ENCODE measurements at regions not wholly inside any gene's neighbourhood (a gene's known extent, or its start where the extent isn't known, plus 50 kb on each side); places are given as distances from the start of the nearest gene placed in this dataset.

DNA sequence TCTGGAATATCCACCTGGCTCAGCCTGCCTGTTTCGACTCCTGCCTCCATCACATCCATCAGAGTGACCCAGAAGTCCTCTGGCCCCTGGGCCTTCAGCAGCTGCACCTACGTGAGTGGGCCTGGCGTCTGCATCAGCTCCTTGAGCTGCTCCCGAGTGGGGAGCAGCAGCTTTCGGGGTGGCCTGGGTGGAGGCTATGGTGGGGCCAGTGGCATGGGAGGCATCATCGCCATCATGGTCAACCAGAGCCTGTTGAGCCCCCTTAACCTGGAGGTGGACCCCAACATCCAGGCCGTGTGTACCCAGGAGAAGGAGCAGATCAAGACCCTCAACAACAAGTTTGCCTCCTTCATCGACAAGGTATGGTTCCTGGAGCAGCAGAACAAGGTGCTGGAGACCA, 83.0 kb downstream of the SEC61B start:
- Histone ChIP-seq H3K27me3 (no peaks in the 10 kb centered on the region), H3K4me1 (no peaks in the 10 kb centered on the region), H3K27ac (no peak overlapping the region), H3K9me3 (no peaks in the 10 kb centered on the region), H3K4me3 (no peak overlapping the region), H3K36me3 (no peaks in the 10 kb centered on the region)
- no peak for TF ChIP-seq POLR2AphosphoS5 (IDR thresholded peaks at IDR 0.05)
- TF ChIP-seq EP300 (IDR thresholded peaks at IDR 0.05) = no peak
- no peak for TF ChIP-seq POLR2A (IDR thresholded peaks at IDR 0.05)
- TF ChIP-seq, protein P1, sequence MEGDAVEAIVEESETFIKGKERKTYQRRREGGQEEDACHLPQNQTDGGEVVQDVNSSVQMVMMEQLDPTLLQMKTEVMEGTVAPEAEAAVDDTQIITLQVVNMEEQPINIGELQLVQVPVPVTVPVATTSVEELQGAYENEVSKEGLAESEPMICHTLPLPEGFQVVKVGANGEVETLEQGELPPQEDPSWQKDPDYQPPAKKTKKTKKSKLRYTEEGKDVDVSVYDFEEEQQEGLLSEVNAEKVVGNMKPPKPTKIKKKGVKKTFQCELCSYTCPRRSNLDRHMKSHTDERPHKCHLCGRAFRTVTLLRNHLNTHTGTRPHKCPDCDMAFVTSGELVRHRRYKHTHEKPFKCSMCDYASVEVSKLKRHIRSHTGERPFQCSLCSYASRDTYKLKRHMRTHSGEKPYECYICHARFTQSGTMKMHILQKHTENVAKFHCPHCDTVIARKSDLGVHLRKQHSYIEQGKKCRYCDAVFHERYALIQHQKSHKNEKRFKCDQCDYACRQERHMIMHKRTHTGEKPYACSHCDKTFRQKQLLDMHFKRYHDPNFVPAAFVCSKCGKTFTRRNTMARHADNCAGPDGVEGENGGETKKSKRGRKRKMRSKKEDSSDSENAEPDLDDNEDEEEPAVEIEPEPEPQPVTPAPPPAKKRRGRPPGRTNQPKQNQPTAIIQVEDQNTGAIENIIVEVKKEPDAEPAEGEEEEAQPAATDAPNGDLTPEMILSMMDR (IDR thresholded peaks at IDR 0.05) = no peak
- intact Hi-C loops (cut with DNase I; ENCODE audit: low total_unique reads) = no loop called here
- WGBS, 5 donors = 79 to 88% (median 87%) methylated on average over 3 to 8 of the region's 8 CpGs
- no peak for DNase-seq

DNA sequence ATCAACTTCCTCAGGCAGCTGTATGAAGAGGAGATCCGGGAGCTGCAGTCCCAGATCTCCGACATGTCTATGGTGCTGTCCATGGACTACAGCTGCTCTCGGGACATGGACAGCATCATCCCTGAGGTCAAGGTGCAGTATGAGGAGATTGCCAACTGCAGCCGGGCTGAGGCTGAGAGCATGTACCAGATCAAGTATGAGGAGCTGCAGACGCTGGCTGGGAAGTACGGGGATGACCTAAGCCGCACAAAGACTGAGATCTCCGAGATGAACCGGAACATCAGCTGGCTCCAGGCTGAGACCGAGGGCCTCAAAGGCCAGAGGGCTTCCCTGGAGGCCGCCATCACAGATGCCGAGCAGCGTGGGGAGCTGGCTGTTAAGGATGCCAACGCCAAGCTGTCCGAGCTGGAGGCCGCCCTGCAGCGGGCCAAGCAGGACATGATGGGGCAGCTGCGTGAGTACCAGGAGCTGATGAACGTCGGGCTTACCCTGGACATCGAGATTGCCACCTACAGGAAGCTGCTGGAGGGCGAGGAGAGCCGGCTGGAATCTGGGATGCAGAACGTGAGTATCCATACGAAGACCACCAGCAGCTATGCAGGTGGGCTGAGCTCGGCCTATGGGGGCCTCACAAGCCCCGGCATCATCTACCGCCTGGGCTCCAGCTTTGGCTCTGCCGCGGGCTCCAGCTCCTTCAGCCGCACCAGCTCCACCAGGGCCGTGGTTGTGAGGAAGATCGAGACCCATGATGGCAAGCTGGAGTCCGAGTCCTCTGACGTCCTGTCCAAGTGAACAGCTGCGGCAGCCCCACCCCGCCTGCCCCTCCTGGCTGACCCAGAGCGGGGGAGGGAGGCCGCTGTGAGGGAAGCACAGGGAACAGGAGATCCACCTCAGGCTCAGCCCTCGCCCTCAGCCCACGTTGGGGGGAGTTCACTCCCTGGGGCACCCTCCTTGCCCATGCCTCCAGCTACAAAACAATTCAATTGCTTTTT, 84.0 kb downstream of the SEC61B start:
- H3K4me3 ChIP-seq = no peak overlapping the region
- 85 to 90% (median 89%) methylated on average over 23 to 41 of the region's 41 CpGs for WGBS, 5 donors
- no peaks in the 10 kb centered on the region for H3K9me3 ChIP-seq
- TF ChIP-seq, protein P1 (IDR thresholded peaks at IDR 0.05) = no peak
- TF ChIP-seq EP300 (IDR thresholded peaks at IDR 0.05) = no peak
- TF ChIP-seq POLR2AphosphoS5 (IDR thresholded peaks at IDR 0.05) = no peak
- no peak for TF ChIP-seq POLR2A (IDR thresholded peaks at IDR 0.05)
- H3K36me3 ChIP-seq = no peaks in the 10 kb centered on the region
- intact Hi-C loops (cut with DNase I; ENCODE audit: low total_unique reads) = no loop called here
- H3K27ac ChIP-seq = no peak overlapping the region
- H3K27me3 ChIP-seq = no peaks in the 10 kb centered on the region
- DNase-seq = no peak
- no peaks in the 10 kb centered on the region for H3K4me1 ChIP-seq

DNA sequence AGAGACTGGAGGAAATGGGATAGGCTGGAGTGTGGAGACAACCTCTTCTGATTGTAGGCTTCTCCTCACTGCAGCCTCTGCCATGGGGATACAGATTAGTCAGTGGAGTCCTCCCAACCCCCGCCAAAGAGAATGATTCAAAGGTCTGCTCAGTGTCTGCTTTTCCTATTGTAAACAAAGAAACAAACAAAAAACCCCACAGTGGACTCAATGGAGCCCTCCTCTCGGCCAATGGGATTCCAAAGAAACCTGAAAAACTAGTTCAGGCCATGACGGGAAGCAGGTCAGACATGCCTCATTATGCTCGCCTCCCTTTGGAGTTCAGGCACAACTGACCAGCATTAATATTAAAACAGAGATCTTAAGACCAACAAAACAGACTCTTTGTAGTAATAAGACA, 85.8 kb downstream of the SEC61B start:
- no peaks in the 10 kb centered on the region for H3K36me3 ChIP-seq
- no peak for DNase-seq
- no peaks in the 10 kb centered on the region for H3K9me3 ChIP-seq
- WGBS, 5 donors = 21 to 48% (median 33%) methylated on average over 4 of the region's 4 CpGs
- H3K4me3 ChIP-seq = no peak overlapping the region
- H3K27me3 ChIP-seq = no peaks in the 10 kb centered on the region
- no peak overlapping the region for H3K27ac ChIP-seq
- TF ChIP-seq EP300 (IDR thresholded peaks at IDR 0.05) (no peak), POLR2A (IDR thresholded peaks at IDR 0.05) (no peak), POLR2AphosphoS5 (IDR thresholded peaks at IDR 0.05) (no peak)
- TF ChIP-seq, protein P1 (IDR thresholded peaks at IDR 0.05) = no peak
- intact Hi-C loops (cut with DNase I; ENCODE audit: low total_unique reads) = no loop called here
- H3K4me1 ChIP-seq = no peaks in the 10 kb centered on the region

DNA sequence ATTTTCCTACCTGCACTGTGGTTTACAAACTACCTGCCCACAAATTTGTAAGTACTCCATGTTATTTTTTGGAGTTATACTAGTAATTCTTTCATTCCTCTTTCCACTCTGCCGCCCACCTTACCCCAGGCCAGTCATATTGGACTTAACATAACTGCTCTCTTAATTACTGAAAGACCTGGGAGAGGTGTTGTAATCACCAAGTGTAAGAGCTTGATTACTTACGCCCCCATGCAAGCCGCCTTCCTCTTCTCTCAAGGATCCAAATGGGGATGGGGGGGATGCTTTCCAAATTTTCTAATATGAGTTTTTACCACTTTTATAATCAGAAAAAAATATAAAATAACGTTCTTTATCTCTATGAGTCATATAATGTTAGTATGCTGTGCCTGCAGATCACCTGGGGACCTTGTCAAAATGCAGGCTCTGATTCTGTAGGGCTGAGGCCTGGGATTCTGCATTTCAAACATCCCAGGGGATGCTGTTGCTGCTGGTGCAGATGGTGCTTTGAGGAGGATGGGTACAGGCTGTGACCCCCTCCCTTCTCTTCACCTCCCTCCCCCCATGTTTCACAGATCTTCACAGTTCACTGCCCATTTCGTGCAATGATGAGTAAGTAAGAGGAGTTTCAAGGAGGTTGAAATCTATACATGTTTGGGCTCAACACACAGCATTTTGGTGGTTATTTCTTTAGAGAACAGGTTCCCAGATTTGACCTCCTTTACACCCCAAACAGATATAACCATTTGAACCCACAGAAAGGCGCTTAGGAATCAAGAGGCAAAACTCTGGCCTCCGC, 87.3 kb downstream of the SEC61B start:
- no peak for DNase-seq
- no peaks in the 10 kb centered on the region for H3K9me3 ChIP-seq
- TF ChIP-seq EP300 (IDR thresholded peaks at IDR 0.05) = no peak
- TF ChIP-seq, protein P1 (IDR thresholded peaks at IDR 0.05) = no peak
- no peak for TF ChIP-seq POLR2AphosphoS5 (IDR thresholded peaks at IDR 0.05)
- TF ChIP-seq POLR2A (IDR thresholded peaks at IDR 0.05) = no peak
- intact Hi-C loops (cut with DNase I; ENCODE audit: low total_unique reads) = no loop called here
- H3K4me3 ChIP-seq = no peak overlapping the region
- H3K36me3 ChIP-seq = no peaks in the 10 kb centered on the region
- 81 to 89% (median 82%) methylated on average over 7 of the region's 7 CpGs for WGBS, 5 donors
- no peaks in the 10 kb centered on the region for H3K27me3 ChIP-seq
- H3K27ac ChIP-seq = no peak overlapping the region
- H3K4me1 ChIP-seq = no peaks in the 10 kb centered on the region
